H1 (cell line): ENCODE measurements at regions not wholly inside any gene's neighbourhood (a gene's known extent, or its start where the extent isn't known, plus 50 kb on each side); places are given as distances from the start of the nearest gene placed in this dataset.

Experiments used
- ASH2L ChIP-seq: fragments of 200-600, 300-600 bp; sonication (generic); IDR thresholded peaks from one replicate; pipeline ENCODE4 v1.7.1; 2017; ENCODE audit warnings: low read length
- BCL11A ChIP-seq, 2 experiments: IDR thresholded peaks; one replicate each; pipeline ENCODE4 v1.6.1; 2011; ENCODE audit warnings: low read depth in 2 of 2, low read length in 2 of 2, mild to moderate bottlenecking in 2 of 2
- CHD1 ChIP-seq: IDR thresholded peaks from 2 replicates; pipeline ENCODE4 v1.6.1; 2012; ENCODE audit warnings: low read depth, low read length, improper control_type of control experiment
- CREB1 ChIP-seq: IDR thresholded peaks from 2 replicates; pipeline ENCODE4 v1.6.1; 2012; ENCODE audit warnings: inconsistent platforms
- GABPA ChIP-seq: IDR thresholded peaks from 2 replicates; pipeline ENCODE4 v1.6.1; 2011; ENCODE audit warnings: mild to moderate bottlenecking, low read length, moderate library complexity, borderline replicate concordance; ENCODE audit not compliant: insufficient read depth
- GTF2F1 ChIP-seq: IDR thresholded peaks from 2 replicates; pipeline ENCODE4 v1.6.1; 2012; ENCODE audit warnings: low read depth, low read length, improper control_type of control experiment, borderline replicate concordance
- HDAC6 ChIP-seq: IDR thresholded peaks from one replicate; pipeline ENCODE4 v1.7.1; 2012; ENCODE audit warnings: low read depth, mild to moderate bottlenecking, inconsistent platforms, low read length, moderate library complexity
- KDM1A ChIP-seq: fragments of 200-600, 300-600 bp; sonication (generic); IDR thresholded peaks from 2 replicates; pipeline ENCODE4 v1.7.1; 2016; ENCODE audit warnings: mild to moderate bottlenecking, low read length, borderline replicate concordance
- NRF1 ChIP-seq: IDR thresholded peaks from 2 replicates; pipeline ENCODE4 v1.6.1; 2011; ENCODE audit warnings: mild to moderate bottlenecking, low read depth, low read length, improper control_type of control experiment
- POLR2A ChIP-seq, 2 experiments: IDR thresholded peaks; 1 replicate in 1 of 2; 2 replicates in 1 of 2; pipeline ENCODE4 v1.6.1; 2011; ENCODE audit warnings: low read depth in 2 of 2, low read length in 2 of 2, mild to moderate bottlenecking in 2 of 2; ENCODE audit errors: control extremely low read depth in 1 of 2
- POU5F1 ChIP-seq: IDR thresholded peaks from 2 replicates; pipeline ENCODE4 v1.6.1; 2011; ENCODE audit warnings: low read depth, mild to moderate bottlenecking, low read length, moderate library complexity
- SIX5 ChIP-seq: IDR thresholded peaks from 2 replicates; pipeline ENCODE4 v1.6.1; 2011; ENCODE audit warnings: mild to moderate bottlenecking, low read depth, low read length
- TF ChIP-seq, protein P1 (sequence below): fragments of 300-600 bp; sonication (generic); IDR thresholded peaks from 2 replicates; pipeline ENCODE4 v1.7.1; 2012; ENCODE audit warnings: low read length, moderate library complexity, mild to moderate bottlenecking, inconsistent platforms; ENCODE audit not compliant: insufficient replicate concordance

GRCh38 chr6:76382201-76382600 is 309.7 kb upstream of the IMPG1 start (continued):
- TF ChIP-seq, protein P1, sequence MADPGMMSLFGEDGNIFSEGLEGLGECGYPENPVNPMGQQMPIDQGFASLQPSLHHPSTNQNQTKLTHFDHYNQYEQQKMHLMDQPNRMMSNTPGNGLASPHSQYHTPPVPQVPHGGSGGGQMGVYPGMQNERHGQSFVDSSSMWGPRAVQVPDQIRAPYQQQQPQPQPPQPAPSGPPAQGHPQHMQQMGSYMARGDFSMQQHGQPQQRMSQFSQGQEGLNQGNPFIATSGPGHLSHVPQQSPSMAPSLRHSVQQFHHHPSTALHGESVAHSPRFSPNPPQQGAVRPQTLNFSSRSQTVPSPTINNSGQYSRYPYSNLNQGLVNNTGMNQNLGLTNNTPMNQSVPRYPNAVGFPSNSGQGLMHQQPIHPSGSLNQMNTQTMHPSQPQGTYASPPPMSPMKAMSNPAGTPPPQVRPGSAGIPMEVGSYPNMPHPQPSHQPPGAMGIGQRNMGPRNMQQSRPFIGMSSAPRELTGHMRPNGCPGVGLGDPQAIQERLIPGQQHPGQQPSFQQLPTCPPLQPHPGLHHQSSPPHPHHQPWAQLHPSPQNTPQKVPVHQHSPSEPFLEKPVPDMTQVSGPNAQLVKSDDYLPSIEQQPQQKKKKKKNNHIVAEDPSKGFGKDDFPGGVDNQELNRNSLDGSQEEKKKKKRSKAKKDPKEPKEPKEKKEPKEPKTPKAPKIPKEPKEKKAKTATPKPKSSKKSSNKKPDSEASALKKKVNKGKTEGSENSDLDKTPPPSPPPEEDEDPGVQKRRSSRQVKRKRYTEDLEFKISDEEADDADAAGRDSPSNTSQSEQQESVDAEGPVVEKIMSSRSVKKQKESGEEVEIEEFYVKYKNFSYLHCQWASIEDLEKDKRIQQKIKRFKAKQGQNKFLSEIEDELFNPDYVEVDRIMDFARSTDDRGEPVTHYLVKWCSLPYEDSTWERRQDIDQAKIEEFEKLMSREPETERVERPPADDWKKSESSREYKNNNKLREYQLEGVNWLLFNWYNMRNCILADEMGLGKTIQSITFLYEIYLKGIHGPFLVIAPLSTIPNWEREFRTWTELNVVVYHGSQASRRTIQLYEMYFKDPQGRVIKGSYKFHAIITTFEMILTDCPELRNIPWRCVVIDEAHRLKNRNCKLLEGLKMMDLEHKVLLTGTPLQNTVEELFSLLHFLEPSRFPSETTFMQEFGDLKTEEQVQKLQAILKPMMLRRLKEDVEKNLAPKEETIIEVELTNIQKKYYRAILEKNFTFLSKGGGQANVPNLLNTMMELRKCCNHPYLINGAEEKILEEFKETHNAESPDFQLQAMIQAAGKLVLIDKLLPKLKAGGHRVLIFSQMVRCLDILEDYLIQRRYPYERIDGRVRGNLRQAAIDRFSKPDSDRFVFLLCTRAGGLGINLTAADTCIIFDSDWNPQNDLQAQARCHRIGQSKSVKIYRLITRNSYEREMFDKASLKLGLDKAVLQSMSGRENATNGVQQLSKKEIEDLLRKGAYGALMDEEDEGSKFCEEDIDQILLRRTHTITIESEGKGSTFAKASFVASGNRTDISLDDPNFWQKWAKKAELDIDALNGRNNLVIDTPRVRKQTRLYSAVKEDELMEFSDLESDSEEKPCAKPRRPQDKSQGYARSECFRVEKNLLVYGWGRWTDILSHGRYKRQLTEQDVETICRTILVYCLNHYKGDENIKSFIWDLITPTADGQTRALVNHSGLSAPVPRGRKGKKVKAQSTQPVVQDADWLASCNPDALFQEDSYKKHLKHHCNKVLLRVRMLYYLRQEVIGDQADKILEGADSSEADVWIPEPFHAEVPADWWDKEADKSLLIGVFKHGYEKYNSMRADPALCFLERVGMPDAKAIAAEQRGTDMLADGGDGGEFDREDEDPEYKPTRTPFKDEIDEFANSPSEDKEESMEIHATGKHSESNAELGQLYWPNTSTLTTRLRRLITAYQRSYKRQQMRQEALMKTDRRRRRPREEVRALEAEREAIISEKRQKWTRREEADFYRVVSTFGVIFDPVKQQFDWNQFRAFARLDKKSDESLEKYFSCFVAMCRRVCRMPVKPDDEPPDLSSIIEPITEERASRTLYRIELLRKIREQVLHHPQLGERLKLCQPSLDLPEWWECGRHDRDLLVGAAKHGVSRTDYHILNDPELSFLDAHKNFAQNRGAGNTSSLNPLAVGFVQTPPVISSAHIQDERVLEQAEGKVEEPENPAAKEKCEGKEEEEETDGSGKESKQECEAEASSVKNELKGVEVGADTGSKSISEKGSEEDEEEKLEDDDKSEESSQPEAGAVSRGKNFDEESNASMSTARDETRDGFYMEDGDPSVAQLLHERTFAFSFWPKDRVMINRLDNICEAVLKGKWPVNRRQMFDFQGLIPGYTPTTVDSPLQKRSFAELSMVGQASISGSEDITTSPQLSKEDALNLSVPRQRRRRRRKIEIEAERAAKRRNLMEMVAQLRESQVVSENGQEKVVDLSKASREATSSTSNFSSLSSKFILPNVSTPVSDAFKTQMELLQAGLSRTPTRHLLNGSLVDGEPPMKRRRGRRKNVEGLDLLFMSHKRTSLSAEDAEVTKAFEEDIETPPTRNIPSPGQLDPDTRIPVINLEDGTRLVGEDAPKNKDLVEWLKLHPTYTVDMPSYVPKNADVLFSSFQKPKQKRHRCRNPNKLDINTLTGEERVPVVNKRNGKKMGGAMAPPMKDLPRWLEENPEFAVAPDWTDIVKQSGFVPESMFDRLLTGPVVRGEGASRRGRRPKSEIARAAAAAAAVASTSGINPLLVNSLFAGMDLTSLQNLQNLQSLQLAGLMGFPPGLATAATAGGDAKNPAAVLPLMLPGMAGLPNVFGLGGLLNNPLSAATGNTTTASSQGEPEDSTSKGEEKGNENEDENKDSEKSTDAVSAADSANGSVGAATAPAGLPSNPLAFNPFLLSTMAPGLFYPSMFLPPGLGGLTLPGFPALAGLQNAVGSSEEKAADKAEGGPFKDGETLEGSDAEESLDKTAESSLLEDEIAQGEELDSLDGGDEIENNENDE = no peak
- TF ChIP-seq GTF2F1 (no peak), CREB1 (no peak), NRF1 (no peak), GABPA (no peak), ASH2L (no peak), SIX5 (no peak), HDAC6 (no peak), BCL11A (IDR thresholded peaks at IDR 0.05; ENCODE audit: low read depth in 2 of 2, low read length in 2 of 2) (no peak), POLR2A (IDR thresholded peaks at IDR 0.05; ENCODE audit: control extremely low read depth in 1 of 2, low read depth in 2 of 2, low read length in 2 of 2) (no peak), KDM1A (no peak), POU5F1 (no peak), CHD1 (no peak)
